ENCODE measurements at regions not wholly inside any gene's neighbourhood (a gene's known extent, or its start where the extent isn't known, plus 50 kb on each side); places are given as distances from the start of the nearest gene placed in this dataset.
"Not testable (repeated sequence)": the region's sequence is repeated elsewhere in the genome, so short reads cannot be mapped to it uniquely, and the experiment has no call there.

DNA sequence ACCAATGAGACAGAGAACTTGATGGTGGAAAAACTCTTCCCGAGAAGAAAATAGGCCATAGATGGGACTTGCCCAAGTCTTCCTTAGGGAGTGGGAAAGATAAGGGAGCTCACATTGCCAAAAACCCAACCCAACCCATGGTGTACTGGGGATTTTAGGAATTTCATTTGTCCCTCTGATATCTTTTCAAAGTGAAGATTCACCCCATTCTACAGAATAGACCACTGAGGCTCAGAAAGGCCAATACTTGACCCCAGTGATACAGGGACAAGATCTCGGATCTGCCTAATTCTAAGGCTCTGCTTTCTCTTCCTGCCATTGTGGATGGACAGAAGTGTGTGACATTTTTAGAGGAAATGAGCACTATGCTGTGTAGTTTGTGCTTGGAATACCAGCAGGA is 159.0 kb downstream of the MYCN start:
- in situ Hi-C loops (cut with HindIII; ENCODE audit: low pct_ligation_motif_present, low sequenced_read_pairs) = no loop called here
- Histone ChIP-seq H3K27me3 (replicated peaks) (no peaks in the 10 kb centered on the region), H3K27ac (no peak overlapping the region), H3K4me3 (ENCODE audit: low read depth, low read length) (no peak overlapping the region), H3K36me3 (replicated peaks) (no peaks in the 10 kb centered on the region)
- no peak for DNase-seq
- TF ChIP-seq, protein P1, sequence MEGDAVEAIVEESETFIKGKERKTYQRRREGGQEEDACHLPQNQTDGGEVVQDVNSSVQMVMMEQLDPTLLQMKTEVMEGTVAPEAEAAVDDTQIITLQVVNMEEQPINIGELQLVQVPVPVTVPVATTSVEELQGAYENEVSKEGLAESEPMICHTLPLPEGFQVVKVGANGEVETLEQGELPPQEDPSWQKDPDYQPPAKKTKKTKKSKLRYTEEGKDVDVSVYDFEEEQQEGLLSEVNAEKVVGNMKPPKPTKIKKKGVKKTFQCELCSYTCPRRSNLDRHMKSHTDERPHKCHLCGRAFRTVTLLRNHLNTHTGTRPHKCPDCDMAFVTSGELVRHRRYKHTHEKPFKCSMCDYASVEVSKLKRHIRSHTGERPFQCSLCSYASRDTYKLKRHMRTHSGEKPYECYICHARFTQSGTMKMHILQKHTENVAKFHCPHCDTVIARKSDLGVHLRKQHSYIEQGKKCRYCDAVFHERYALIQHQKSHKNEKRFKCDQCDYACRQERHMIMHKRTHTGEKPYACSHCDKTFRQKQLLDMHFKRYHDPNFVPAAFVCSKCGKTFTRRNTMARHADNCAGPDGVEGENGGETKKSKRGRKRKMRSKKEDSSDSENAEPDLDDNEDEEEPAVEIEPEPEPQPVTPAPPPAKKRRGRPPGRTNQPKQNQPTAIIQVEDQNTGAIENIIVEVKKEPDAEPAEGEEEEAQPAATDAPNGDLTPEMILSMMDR (IDR thresholded peaks at IDR 0.05; ENCODE audit: low read depth, low read length, missing control alignments) = no peak

DNA sequence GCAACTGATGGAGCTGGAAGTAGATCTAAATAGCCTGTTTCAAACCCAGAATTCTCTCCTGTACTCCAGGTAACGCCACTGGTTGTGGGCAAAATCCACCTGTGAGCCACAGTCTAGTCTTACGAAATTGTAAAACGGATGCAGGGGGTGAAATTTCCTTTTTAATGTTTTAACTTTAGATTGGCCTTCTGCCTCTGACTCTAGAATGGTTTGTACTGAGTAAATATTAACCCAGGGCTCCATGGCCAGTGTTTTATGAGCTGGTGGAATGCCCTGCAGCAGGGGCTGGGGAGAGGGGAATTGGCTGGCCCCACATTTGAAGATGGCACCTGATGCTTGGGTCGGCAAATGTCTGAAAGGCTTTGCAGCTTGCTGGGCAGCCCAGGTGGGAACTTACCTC is 156.6 kb downstream of the MYCN start:
- TF ChIP-seq, protein P1 (IDR thresholded peaks at IDR 0.05; ENCODE audit: low read depth, low read length, missing control alignments) = no peak
- in situ Hi-C loops (cut with HindIII; ENCODE audit: low pct_ligation_motif_present, low sequenced_read_pairs) = no loop called here
- no peaks in the 10 kb centered on the region for H3K36me3 ChIP-seq (replicated peaks)
- no peak overlapping the region for H3K27ac ChIP-seq
- no peaks in the 10 kb centered on the region for H3K27me3 ChIP-seq (replicated peaks)
- H3K4me3 ChIP-seq (ENCODE audit: low read depth, low read length) = no peak overlapping the region
- no peak for DNase-seq

DNA sequence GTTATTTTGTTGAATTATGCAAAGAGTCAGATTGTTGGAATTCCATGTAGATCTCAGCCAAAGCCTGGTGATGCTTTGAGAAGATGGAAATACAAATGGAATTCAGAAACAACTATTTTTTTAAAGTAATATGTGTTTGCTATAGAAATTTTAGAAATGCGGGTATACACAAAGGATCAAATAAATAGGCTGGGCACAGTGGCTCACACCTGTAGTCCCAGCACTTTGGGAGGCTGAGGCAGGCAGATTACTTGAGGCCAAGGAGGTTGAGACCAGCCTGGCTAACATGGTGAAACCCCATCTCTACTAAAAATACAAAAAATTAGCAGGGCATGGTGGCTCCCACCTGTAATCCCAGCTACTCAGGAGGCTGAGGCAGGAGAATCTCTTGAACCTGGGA is 155.1 kb downstream of the MYCN start:
- H3K36me3 ChIP-seq (replicated peaks); H3K27ac ChIP-seq; H3K27me3 ChIP-seq (replicated peaks); in situ Hi-C loops (cut with HindIII; ENCODE audit: low pct_ligation_motif_present, low sequenced_read_pairs); H3K4me3 ChIP-seq (ENCODE audit: low read depth, low read length); DNase-seq: not testable (repeated sequence)

DNA sequence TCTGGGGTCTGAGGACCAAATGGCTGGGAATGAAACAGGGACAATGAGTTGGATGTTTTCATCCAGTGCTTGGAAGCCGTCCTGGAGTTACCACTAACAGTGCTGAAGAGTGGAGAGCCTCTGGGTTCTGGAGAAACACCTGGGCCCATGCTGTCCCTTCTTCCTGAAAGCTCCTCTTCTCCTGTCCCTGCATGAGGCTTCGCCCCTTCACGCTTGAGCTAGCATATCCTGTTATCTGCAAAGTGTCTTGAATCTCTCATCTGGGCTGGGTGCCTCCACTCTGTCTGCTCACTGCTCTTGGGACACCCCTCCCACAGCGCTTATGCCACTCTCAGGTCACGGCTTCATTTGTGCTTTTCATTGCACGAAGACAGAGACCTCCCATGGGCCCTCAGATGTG is 154.5 kb downstream of the MYCN start:
- Histone ChIP-seq H3K27me3 (replicated peaks) (no peaks in the 10 kb centered on the region), H3K36me3 (replicated peaks) (no peaks in the 10 kb centered on the region), H3K27ac (no peak overlapping the region), H3K4me3 (ENCODE audit: low read depth, low read length) (no peak overlapping the region)
- no peak for DNase-seq
- in situ Hi-C loops (cut with HindIII; ENCODE audit: low pct_ligation_motif_present, low sequenced_read_pairs) = no loop called here
- TF ChIP-seq, protein P1 (IDR thresholded peaks at IDR 0.05; ENCODE audit: low read depth, low read length, missing control alignments) = no peak

DNA sequence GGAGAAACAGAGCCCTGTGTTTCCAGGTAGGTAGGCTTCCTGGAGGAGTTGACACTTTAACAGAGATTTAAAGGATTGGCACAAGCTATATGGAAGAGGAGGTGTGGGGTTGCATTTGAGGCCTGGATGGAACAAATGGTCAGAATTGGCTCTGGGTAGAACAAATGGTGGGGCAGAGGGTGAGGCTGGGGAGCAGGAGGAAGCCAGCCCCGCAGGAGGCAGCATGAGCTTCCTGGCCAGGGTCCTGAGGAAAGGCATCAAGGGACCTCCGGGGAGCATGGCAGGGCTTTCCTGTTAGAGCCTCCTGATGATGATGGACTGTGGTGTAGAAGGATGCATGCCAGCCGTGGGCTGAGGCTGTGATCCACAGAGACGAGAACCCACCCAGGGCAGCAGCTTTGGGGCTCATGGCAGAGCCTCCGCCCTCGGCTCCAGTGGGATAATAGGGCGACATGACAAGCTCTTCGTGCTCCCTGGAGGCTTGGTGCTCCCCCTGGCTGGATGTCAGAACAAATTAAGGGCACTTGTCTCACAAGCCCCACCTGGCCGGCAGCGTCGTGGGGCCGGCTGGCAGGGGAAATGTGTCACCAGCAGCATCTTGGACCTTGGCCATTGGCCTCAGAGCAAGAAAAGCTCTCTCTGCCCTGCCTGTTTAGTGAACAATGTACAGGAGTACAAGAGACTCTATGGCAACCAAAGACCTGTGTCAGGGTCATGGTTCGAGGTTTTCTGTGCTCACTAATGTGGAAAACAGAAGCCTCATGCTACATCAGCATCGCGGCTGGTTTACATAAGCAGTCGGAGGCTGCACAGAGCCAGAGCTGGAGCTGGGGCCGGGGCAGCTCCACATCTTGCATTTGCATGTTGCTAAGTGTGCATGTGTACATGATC is 153.5 kb downstream of the MYCN start:
- no peaks in the 10 kb centered on the region for H3K36me3 ChIP-seq (replicated peaks)
- no peak for DNase-seq
- no peak overlapping the region for H3K4me3 ChIP-seq (ENCODE audit: low read depth, low read length)
- no peak overlapping the region for H3K27ac ChIP-seq
- TF ChIP-seq, protein P1 (IDR thresholded peaks at IDR 0.05; ENCODE audit: low read depth, low read length, missing control alignments) = no peak
- in situ Hi-C loops (cut with HindIII; ENCODE audit: low pct_ligation_motif_present, low sequenced_read_pairs) = no loop called here
- H3K27me3 ChIP-seq (replicated peaks) = no peaks in the 10 kb centered on the region

DNA sequence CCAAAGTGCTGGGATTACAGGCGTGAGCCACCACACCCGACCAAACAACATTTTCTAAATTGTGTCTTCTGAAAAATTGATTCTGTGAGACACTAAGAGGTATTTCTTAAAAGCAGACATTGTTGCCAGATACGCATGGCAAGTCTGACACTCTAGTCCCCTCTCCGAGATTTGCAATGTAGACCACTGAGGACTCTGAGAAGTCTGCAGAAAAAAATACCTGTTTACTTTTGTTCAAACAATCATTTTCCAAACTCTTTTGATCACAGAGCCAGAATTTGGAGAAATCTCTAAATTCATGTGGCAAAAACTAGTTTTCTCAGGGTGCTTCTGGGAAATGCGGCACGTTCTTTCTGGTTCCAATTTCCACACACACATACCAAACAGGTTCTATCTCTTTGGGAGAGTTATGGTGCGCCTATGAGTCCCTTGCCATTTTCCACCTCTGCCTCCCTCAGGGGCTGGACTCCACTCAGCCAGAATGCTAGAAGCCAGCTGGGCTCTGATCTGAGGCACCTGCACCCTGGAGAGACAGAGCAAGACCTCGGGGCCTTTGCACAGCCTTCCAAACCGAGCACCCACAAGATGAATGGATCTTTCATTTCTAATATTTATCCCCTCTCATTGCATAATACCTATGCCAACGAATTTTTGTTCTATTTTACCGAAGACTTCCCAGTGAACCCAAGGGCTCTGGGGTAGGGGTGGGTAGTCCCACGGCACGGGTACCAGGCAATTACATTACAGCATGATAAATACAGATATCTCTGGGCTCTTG is 152.7 kb downstream of the MYCN start:
- TF ChIP-seq, protein P1 (IDR thresholded peaks at IDR 0.05; ENCODE audit: low read depth, low read length, missing control alignments) = no peak
- H3K4me3 ChIP-seq (ENCODE audit: low read depth, low read length) = no peak overlapping the region
- no peak overlapping the region for H3K27ac ChIP-seq
- no peaks in the 10 kb centered on the region for H3K36me3 ChIP-seq (replicated peaks)
- in situ Hi-C loops (cut with HindIII; ENCODE audit: low pct_ligation_motif_present, low sequenced_read_pairs) = no loop called here
- no peak for DNase-seq
- no peaks in the 10 kb centered on the region for H3K27me3 ChIP-seq (replicated peaks)

All from brain microvascular endothelial cell (primary cell).